IMR-90 (cell line): ENCODE measurements at regions not wholly inside any gene's neighbourhood (a gene's known extent, or its start where the extent isn't known, plus 50 kb on each side); places are given as distances from the start of the nearest gene placed in this dataset.

ENCODE experiments used
- ATAC-seq: fragments of 200-7000 bp; cut with Tn5 transposase; 2 replicates; pipeline ENCODE4 v1.9.1; 2020; ENCODE audit warnings: low read depth, mild to moderate bottlenecking, moderate library complexity
- BruUV-seq: library from RNA; stranded (reverse); fragments of 400-500 nt; replicated peaks from 2 replicates; lab custom pipeline; 2021; lab: Mats Ljungman, UMichigan
- CTCF ChIA-PET: fragments of 300-600 bp; formaldehyde crosslinking; extraction: SDS; loops from one replicate; lab custom pipeline; 2021; ENCODE audit warnings: antibody characterized with exemption; lab: Yijun Ruan, JAX
- POLR2A ChIA-PET: fragments of 300-600 bp; sonication (Branson Sonifier 250); formaldehyde crosslinking; loops from one replicate; lab custom pipeline; 2022; ENCODE audit warnings: antibody characterized with exemption; ENCODE audit not compliant: unreplicated experiment; lab: Charles Lee
- DNase-seq: peaks from one replicate; pipeline ENCODE4 v3.0.0; 2013
- H2AFZ ChIP-seq: replicated peaks from 2 replicates; pipeline ENCODE3; 2013; ENCODE audit warnings: low read length, mild to moderate bottlenecking; ENCODE audit not compliant: poor library complexity
- H2AK5ac ChIP-seq: 2 replicates; pipeline ENCODE4 v1.6.1; 2013; ENCODE audit warnings: low read depth, low read length, inconsistent platforms
- H2AK9ac ChIP-seq: replicated peaks from 2 replicates; pipeline ENCODE3; 2013; ENCODE audit warnings: mild to moderate bottlenecking, low read depth, low read length, moderate library complexity; ENCODE audit not compliant: poor library complexity
- H2BK120ac ChIP-seq: 2 replicates; pipeline ENCODE4 v1.6.1; 2013; ENCODE audit warnings: low read depth, low read length, inconsistent platforms
- H2BK15ac ChIP-seq: 3 replicates; pipeline ENCODE4 v1.6.1; 2013; ENCODE audit warnings: low read depth, low read length, inconsistent platforms
- H2BK20ac ChIP-seq: 2 replicates; pipeline ENCODE4 v1.6.1; 2013; ENCODE audit warnings: low read depth, mild to moderate bottlenecking, inconsistent platforms, low read length, moderate library complexity
- H2BK5ac ChIP-seq: 2 replicates; pipeline ENCODE4 v1.6.1; 2013; ENCODE audit warnings: mild to moderate bottlenecking, low read depth, low read length, inconsistent platforms; ENCODE audit not compliant: poor library complexity, severe bottlenecking
- H3K14ac ChIP-seq: replicated peaks from 2 replicates; pipeline ENCODE4 v1.6.1; 2013; ENCODE audit warnings: low read depth, low read length, inconsistent platforms
- H3K18ac ChIP-seq: 2 replicates; pipeline ENCODE4 v1.6.1; 2013; ENCODE audit warnings: low read depth, low read length, control low read depth
- H3K23ac ChIP-seq: 2 replicates; pipeline ENCODE4 v1.6.1; 2013; ENCODE audit warnings: low read depth, low read length, inconsistent platforms
- H3K27ac ChIP-seq: 2 replicates; pipeline ENCODE4 v1.5.1; 2013; ENCODE audit warnings: mild to moderate bottlenecking, control low read depth, low read length; ENCODE audit not compliant: insufficient read depth
- H3K27me3 ChIP-seq: 2 replicates; pipeline ENCODE4 v1.6.1; 2013; ENCODE audit warnings: low read length; ENCODE audit not compliant: control insufficient read depth, insufficient read depth
- H3K36me3 ChIP-seq: 2 replicates; pipeline ENCODE4 v1.6.1; 2013; ENCODE audit warnings: low read length, mixed read lengths; ENCODE audit not compliant: control insufficient read depth, insufficient read depth
- H3K4ac ChIP-seq: 2 replicates; pipeline ENCODE4 v1.6.1; 2013; ENCODE audit warnings: low read depth, low read length, inconsistent platforms
- H3K4me1 ChIP-seq: 2 replicates; pipeline ENCODE4 v1.6.1; 2013; ENCODE audit warnings: low read length, mixed read lengths; ENCODE audit not compliant: control insufficient read depth, insufficient read depth
- H3K4me2 ChIP-seq: 2 replicates; pipeline ENCODE4 v1.6.1; 2013; ENCODE audit warnings: low read depth, mild to moderate bottlenecking, control low read depth, low read length, moderate library complexity
- H3K4me3 ChIP-seq: 2 replicates; pipeline ENCODE4 v1.5.1; 2013; ENCODE audit warnings: low read depth, mild to moderate bottlenecking, control low read depth, low read length, moderate library complexity; ENCODE audit not compliant: insufficient read depth
- H3K56ac ChIP-seq: 2 replicates; pipeline ENCODE4 v1.6.1; 2013; ENCODE audit warnings: low read length, inconsistent platforms; ENCODE audit not compliant: insufficient read depth; ENCODE audit errors: extremely low read depth
- H3K79me1 ChIP-seq, 2 experiments: 2 replicates each; pipeline ENCODE4 v1.6.1; 2013; ENCODE audit warnings: low read length in 2 of 2, inconsistent platforms in 1 of 2, low read depth in 1 of 2
- H3K9ac ChIP-seq: 2 replicates; pipeline ENCODE4 v1.6.1; 2013; ENCODE audit warnings: low read depth, low read length, control low read depth
- H3K9me1 ChIP-seq: 2 replicates; pipeline ENCODE4 v1.6.1; 2013; ENCODE audit warnings: low read length, inconsistent platforms; ENCODE audit not compliant: insufficient read depth
- H3K9me3 ChIP-seq: 2 replicates; pipeline ENCODE4 v1.6.1; 2013; ENCODE audit warnings: low read length; ENCODE audit not compliant: control insufficient read depth, insufficient read depth
- H4K20me1 ChIP-seq: 2 replicates; pipeline ENCODE4 v1.6.1; 2013; ENCODE audit warnings: low read length, inconsistent platforms; ENCODE audit not compliant: insufficient read depth
- H4K5ac ChIP-seq: 2 replicates; pipeline ENCODE4 v1.6.1; 2013; ENCODE audit warnings: mild to moderate bottlenecking, low read depth, low read length, control low read depth
- H4K8ac ChIP-seq, 2 experiments: 2 replicates each; pipeline ENCODE4 v1.6.1; 2013; ENCODE audit warnings: low read depth in 2 of 2, low read length in 2 of 2, control low read depth in 1 of 2, inconsistent platforms in 1 of 2
- H4K91ac ChIP-seq: 2 replicates; pipeline ENCODE4 v1.6.1; 2013; ENCODE audit warnings: low read depth, low read length, inconsistent platforms; ENCODE audit not compliant: insufficient read depth
- BHLHE40 ChIP-seq: fragments of 150-350 bp; IDR thresholded peaks from 2 replicates; pipeline ENCODE4 v1.6.1; 2016; ENCODE audit warnings: mild to moderate bottlenecking, low read depth, low read length
- CEBPB ChIP-seq: IDR thresholded peaks from 2 replicates; pipeline ENCODE4 v1.6.1; 2012; ENCODE audit warnings: low read depth, low read length, improper control_type of control experiment
- CTCF ChIP-seq: conservative IDR thresholded peaks from 2 replicates; pipeline ENCODE4 v1.5.1; 2012; ENCODE audit warnings: mild to moderate bottlenecking, low read depth, low read length, improper control_type of control experiment
- FOS ChIP-seq: fragments of 150-350 bp; IDR thresholded peaks from 2 replicates; pipeline ENCODE4 v1.6.1; 2016; ENCODE audit warnings: low read depth, low read length
- MAFK ChIP-seq: IDR thresholded peaks from 2 replicates; pipeline ENCODE4 v1.6.1; 2012; ENCODE audit warnings: low read depth, low read length, improper control_type of control experiment
- MXI1 ChIP-seq: IDR thresholded peaks from 2 replicates; pipeline ENCODE4 v1.6.1; 2012; ENCODE audit warnings: low read depth, mild to moderate bottlenecking, low read length, moderate library complexity, borderline replicate concordance
- SMC3 ChIP-seq: fragments of 150-350 bp; IDR thresholded peaks from 2 replicates; pipeline ENCODE4 v1.6.1; 2016; ENCODE audit warnings: low read depth, mild to moderate bottlenecking, antibody characterized with exemption, low read length, moderate library complexity
- USF2 ChIP-seq: fragments of 150-350 bp; IDR thresholded peaks from 2 replicates; pipeline ENCODE4 v1.6.1; 2017; ENCODE audit warnings: mild to moderate bottlenecking, antibody characterized with exemption, low read length, low read depth
- dilution Hi-C: fragments of 300-500 bp; cut with HindIII; formaldehyde crosslinking; loops from one replicate; pipeline ENCODE4 v1.14.3; 2018; ENCODE audit warnings: low sequenced_read_pairs; ENCODE audit not compliant: unreplicated experiment
- in situ Hi-C: fragments of 300-500 bp; cut with MboI; formaldehyde crosslinking; loops from 3 replicates; pipeline ENCODE4 v1.14.3; 2019; ENCODE audit warnings: low sequenced_read_pairs, inconsistent platforms, mixed read lengths
- intact Hi-C: fragments of 100-400 bp; cut with micrococcal nuclease; formaldehyde crosslinking; loops from 2 replicates; pipeline ENCODE4 v1.10.0; 2022

- H2AFZ ChIP-seq: no peak overlapping the region
- no peak overlapping the region for H2BK15ac ChIP-seq
- ChIA-PET CTCF (no interaction called here), POLR2A (no interaction called here)
- H3K9ac ChIP-seq: no peak overlapping the region
- no peak overlapping the region for H2AK5ac ChIP-seq
- H2BK5ac ChIP-seq: no peak overlapping the region
- H3K23ac ChIP-seq: no peak overlapping the region
- H3K27me3 ChIP-seq: no peaks in the 10 kb centered on the region
- in situ Hi-C loops: no loop called here
- no peak overlapping the region for H3K4me3 ChIP-seq
- no peaks in the 10 kb centered on the region for H3K9me1 ChIP-seq
- H3K18ac ChIP-seq: no peak overlapping the region
- BruUV-seq: no TSS peak
- no peaks in the 10 kb centered on the region for H3K36me3 ChIP-seq
- DNase-seq: no peak
- H3K4me2 ChIP-seq: no peak overlapping the region
- dilution Hi-C loops: no loop called here
- H4K5ac ChIP-seq: no peak overlapping the region
- no peaks in the 10 kb centered on the region for H3K79me1 ChIP-seq
- H3K4me1 ChIP-seq: no peaks in the 10 kb centered on the region
- H3K14ac ChIP-seq: no peak overlapping the region
- H3K4ac ChIP-seq: no peak overlapping the region
- H3K9me3 ChIP-seq: peaks cover 8% of the 10 kb centered on the region
- H3K27ac ChIP-seq: no peak overlapping the region
- no peak overlapping the region for H4K8ac ChIP-seq
- intact Hi-C loops: no loop called here
- ATAC-seq: no peak
- TF ChIP-seq CEBPB (no peak), MXI1 (no peak), BHLHE40 (no peak), FOS (no peak), MAFK (no peak), CTCF (no peak), USF2 (no peak), SMC3 (no peak)
- H2BK120ac ChIP-seq: no peak overlapping the region
- H4K91ac ChIP-seq: no peak overlapping the region
- no peaks in the 10 kb centered on the region for H4K20me1 ChIP-seq
- H3K56ac ChIP-seq: no peak overlapping the region
- H2AK9ac ChIP-seq: no peak overlapping the region
- no peak overlapping the region for H2BK20ac ChIP-seq
Measured at GRCh38 chr5:125439243-125439642, 692.8 kb upstream of the ZNF608 start.
